IMR-90 (cell line): ENCODE measurements at regions not wholly inside any gene's neighbourhood (a gene's known extent, or its start where the extent isn't known, plus 50 kb on each side); places are given as distances from the start of the nearest gene placed in this dataset.

Experiments used
- CEBPB ChIP-seq: IDR thresholded peaks from 2 replicates; pipeline ENCODE4 v1.6.1; 2012; ENCODE audit warnings: low read depth, low read length, improper control_type of control experiment
- CTCF ChIP-seq: conservative IDR thresholded peaks from 2 replicates; pipeline ENCODE4 v1.5.1; 2012; ENCODE audit warnings: mild to moderate bottlenecking, low read depth, low read length, improper control_type of control experiment
- MAZ ChIP-seq: IDR thresholded peaks from 2 replicates; pipeline ENCODE4 v1.6.1; 2012; ENCODE audit warnings: low read depth, mild to moderate bottlenecking, low read length, improper control_type of control experiment, moderate library complexity, borderline replicate concordance
- MXI1 ChIP-seq: IDR thresholded peaks from 2 replicates; pipeline ENCODE4 v1.6.1; 2012; ENCODE audit warnings: low read depth, mild to moderate bottlenecking, low read length, moderate library complexity, borderline replicate concordance
- POLR2A ChIP-seq: IDR thresholded peaks from 2 replicates; pipeline ENCODE4 v1.6.1; 2012; ENCODE audit warnings: mild to moderate bottlenecking, low read depth, low read length
- RFX5 ChIP-seq: IDR thresholded peaks from 2 replicates; pipeline ENCODE4 v1.8.0; 2012; ENCODE audit warnings: low read depth, mild to moderate bottlenecking, low read length, moderate library complexity

GRCh38 chr2:150142561-150142960 is 344.9 kb downstream of the RND3 start:
- TF ChIP-seq CEBPB (no peak), POLR2A (peak; percentile 15; the same call in 1 of the 2 replicates), MXI1 (no peak), MAZ (no peak), CTCF (no peak), RFX5 (no peak)
